Liver (tissue), 3 donors: ENCODE measurements at regions not wholly inside any gene's neighbourhood (a gene's known extent, or its start where the extent isn't known, plus 50 kb on each side); places are given as distances from the start of the nearest gene placed in this dataset.

Source experiments
- CTCF ChIP-seq: fragments of 150-350 bp; IDR thresholded peaks from 2 replicates; pipeline ENCODE4 v1.5.1; 2017; ENCODE audit warnings: improper control_type of control experiment, low read depth, low read length; ENCODE audit not compliant: missing input control
- JUND ChIP-seq, 2 donors: IDR thresholded peaks; 2 replicates each; pipeline ENCODE4 v1.6.1; 2016; ENCODE audit warnings: antibody characterized with exemption in 2 of 2
- MAX ChIP-seq: IDR thresholded peaks from 2 replicates; pipeline ENCODE4 v1.6.1; 2016; ENCODE audit warnings: antibody characterized with exemption
- RAD21 ChIP-seq, 2 donors: IDR thresholded peaks; 2 replicates each; pipeline ENCODE4 v1.6.1; 2016; ENCODE audit warnings: antibody characterized with exemption in 2 of 2, mild to moderate bottlenecking in 2 of 2
- TAF1 ChIP-seq: conservative IDR thresholded peaks from 2 replicates; pipeline ENCODE4 v1.6.1; 2016; ENCODE audit warnings: antibody characterized with exemption, mild to moderate bottlenecking
- YY1 ChIP-seq: IDR thresholded peaks from 2 replicates; pipeline ENCODE4 v1.6.1; 2016; ENCODE audit warnings: antibody characterized with exemption, mild to moderate bottlenecking
- ZBTB33 ChIP-seq: IDR thresholded peaks from 2 replicates; pipeline ENCODE4 v1.6.1; 2016; ENCODE audit warnings: antibody characterized with exemption
- TF ChIP-seq, protein P1 (sequence below): IDR thresholded peaks from 2 replicates; pipeline ENCODE4 v1.6.1; 2016; ENCODE audit warnings: antibody characterized with exemption, mild to moderate bottlenecking
- donor health status: healthy.
- donor health status: healthy.

DNA sequence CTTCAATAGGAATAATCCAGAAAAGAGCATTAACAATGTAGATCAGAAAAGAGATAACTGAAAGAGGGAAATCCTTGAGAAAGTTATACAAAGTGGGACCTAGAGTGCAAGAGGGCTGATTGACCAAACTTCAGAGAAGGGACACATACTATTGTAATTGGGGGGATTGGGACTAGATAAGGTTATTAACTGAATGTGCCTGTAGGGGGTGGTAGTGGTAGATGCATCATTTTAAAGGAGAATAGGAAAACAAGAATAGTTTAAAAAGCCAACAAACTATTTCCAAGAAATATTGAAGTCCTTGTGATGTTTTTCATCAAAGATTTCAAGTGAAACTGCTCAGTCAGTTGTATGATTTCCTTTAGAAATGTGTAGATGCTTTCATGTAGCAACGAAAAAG, 468.5 kb downstream of the TAF11L14 start:
- TF ChIP-seq CTCF (no peak), YY1 (no peak), RAD21 (IDR thresholded peaks at IDR 0.05) (no peak), ZBTB33 (no peak), MAX (no peak), TAF1 (no peak), JUND (IDR thresholded peaks at IDR 0.05) (no peak)
- TF ChIP-seq, protein P1, sequence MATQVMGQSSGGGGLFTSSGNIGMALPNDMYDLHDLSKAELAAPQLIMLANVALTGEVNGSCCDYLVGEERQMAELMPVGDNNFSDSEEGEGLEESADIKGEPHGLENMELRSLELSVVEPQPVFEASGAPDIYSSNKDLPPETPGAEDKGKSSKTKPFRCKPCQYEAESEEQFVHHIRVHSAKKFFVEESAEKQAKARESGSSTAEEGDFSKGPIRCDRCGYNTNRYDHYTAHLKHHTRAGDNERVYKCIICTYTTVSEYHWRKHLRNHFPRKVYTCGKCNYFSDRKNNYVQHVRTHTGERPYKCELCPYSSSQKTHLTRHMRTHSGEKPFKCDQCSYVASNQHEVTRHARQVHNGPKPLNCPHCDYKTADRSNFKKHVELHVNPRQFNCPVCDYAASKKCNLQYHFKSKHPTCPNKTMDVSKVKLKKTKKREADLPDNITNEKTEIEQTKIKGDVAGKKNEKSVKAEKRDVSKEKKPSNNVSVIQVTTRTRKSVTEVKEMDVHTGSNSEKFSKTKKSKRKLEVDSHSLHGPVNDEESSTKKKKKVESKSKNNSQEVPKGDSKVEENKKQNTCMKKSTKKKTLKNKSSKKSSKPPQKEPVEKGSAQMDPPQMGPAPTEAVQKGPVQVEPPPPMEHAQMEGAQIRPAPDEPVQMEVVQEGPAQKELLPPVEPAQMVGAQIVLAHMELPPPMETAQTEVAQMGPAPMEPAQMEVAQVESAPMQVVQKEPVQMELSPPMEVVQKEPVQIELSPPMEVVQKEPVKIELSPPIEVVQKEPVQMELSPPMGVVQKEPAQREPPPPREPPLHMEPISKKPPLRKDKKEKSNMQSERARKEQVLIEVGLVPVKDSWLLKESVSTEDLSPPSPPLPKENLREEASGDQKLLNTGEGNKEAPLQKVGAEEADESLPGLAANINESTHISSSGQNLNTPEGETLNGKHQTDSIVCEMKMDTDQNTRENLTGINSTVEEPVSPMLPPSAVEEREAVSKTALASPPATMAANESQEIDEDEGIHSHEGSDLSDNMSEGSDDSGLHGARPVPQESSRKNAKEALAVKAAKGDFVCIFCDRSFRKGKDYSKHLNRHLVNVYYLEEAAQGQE, result no peak
